WTC11 (cell line): ENCODE measurements at regions not wholly inside any gene's neighbourhood (a gene's known extent, or its start where the extent isn't known, plus 50 kb on each side); places are given as distances from the start of the nearest gene placed in this dataset.

ENCODE experiments used
- ATAC-seq: fragments of 200-7000 bp; cut with Tn5 transposase; 2 replicates; pipeline ENCODE4 v1.10.0; 2021; ENCODE audit warnings: mild to moderate bottlenecking, moderate library complexity
- CTCF ChIA-PET: fragments of 300-600 bp; sonication (Branson Sonifier 250); formaldehyde crosslinking; loops from one replicate; lab custom pipeline; 2021; ENCODE audit warnings: antibody characterized with exemption; lab: Charles Lee
- POLR2A ChIA-PET: fragments of 350-600 bp; sonication (Branson Sonifier 250); formaldehyde crosslinking; loops from one replicate; lab custom pipeline; 2021; ENCODE audit warnings: antibody characterized with exemption; lab: Charles Lee
- DNase-seq: peaks from one replicate; pipeline ENCODE4 v3.0.0; 2021; ENCODE audit warnings: low spot score
- H3K27ac Mint-ChIP-seq: 2 replicates; pipeline ENCODE4 v1.8.0; 2021; ENCODE audit warnings: mixed read lengths
- H3K27me3 Mint-ChIP-seq: 2 replicates; pipeline ENCODE4 v1.8.0; 2021; ENCODE audit warnings: low read depth, mild to moderate bottlenecking, moderate library complexity, mixed read lengths
- H3K36me3 Mint-ChIP-seq: 2 replicates; pipeline ENCODE4 v1.8.0; 2021; ENCODE audit warnings: mixed read lengths
- H3K4me1 Mint-ChIP-seq: 2 replicates; pipeline ENCODE4 v1.8.0; 2022; ENCODE audit warnings: mixed read lengths
- H3K4me3 Mint-ChIP-seq: 2 replicates; pipeline ENCODE4 v1.8.0; 2021; ENCODE audit warnings: mild to moderate bottlenecking, moderate library complexity, mixed read lengths
- H3K9me3 Mint-ChIP-seq: 2 replicates; pipeline ENCODE4 v1.8.0; 2021; ENCODE audit warnings: mixed read lengths
- AFF4 ChIP-seq: sonication (generic); formaldehyde crosslinking; IDR thresholded peaks from 2 replicates; pipeline ENCODE4 v1.8.1; 2023; ENCODE audit warnings: mild to moderate bottlenecking, missing genetic modification reagents, borderline replicate concordance
- ATF1 ChIP-seq: sonication (generic); formaldehyde crosslinking; IDR thresholded peaks from 2 replicates; pipeline ENCODE4 v1.8.1; 2023; ENCODE audit warnings: mild to moderate bottlenecking, moderate library complexity, missing genetic modification reagents
- ATF6 ChIP-seq: sonication (generic); formaldehyde crosslinking; IDR thresholded peaks from 2 replicates; pipeline ENCODE4 v1.8.1; 2023; ENCODE audit warnings: mild to moderate bottlenecking, missing genetic modification reagents
- E2F1 ChIP-seq: sonication (generic); formaldehyde crosslinking; IDR thresholded peaks from 2 replicates; pipeline ENCODE4 v1.8.0; 2022; ENCODE audit warnings: mild to moderate bottlenecking, missing genetic modification reagents
- EMX1 ChIP-seq: fragments of 250-450 bp; sonication (Bioruptor Pico); IDR thresholded peaks from 2 replicates; pipeline ENCODE4 v1.8.0; 2021; ENCODE audit warnings: mild to moderate bottlenecking
- JUN ChIP-seq: sonication (generic); formaldehyde crosslinking; IDR thresholded peaks from 2 replicates; pipeline ENCODE4 v1.8.0; 2023; ENCODE audit warnings: mild to moderate bottlenecking, missing genetic modification reagents
- MYBL2 ChIP-seq: sonication (generic); formaldehyde crosslinking; IDR thresholded peaks from 2 replicates; pipeline ENCODE4 v1.8.1; 2023; ENCODE audit warnings: mild to moderate bottlenecking, moderate library complexity, missing genetic modification reagents
- NFATC4 ChIP-seq: fragments of 250-450 bp; sonication (Bioruptor Pico); IDR thresholded peaks from 2 replicates; pipeline ENCODE4 v1.9.0; 2021; ENCODE audit warnings: mild to moderate bottlenecking
- TCF7 ChIP-seq: sonication (generic); formaldehyde crosslinking; IDR thresholded peaks from 2 replicates; pipeline ENCODE4 v1.8.0; 2022; ENCODE audit warnings: mild to moderate bottlenecking, low read depth, missing genetic modification reagents, moderate library complexity
- ZNF396 ChIP-seq: fragments of 250-450 bp; sonication (Bioruptor Pico); IDR thresholded peaks from 2 replicates; pipeline ENCODE4 v1.8.0; 2021; ENCODE audit warnings: mild to moderate bottlenecking, moderate library complexity, borderline replicate concordance
- ZSCAN18 ChIP-seq: fragments of 250-450 bp; sonication (Bioruptor Pico); IDR thresholded peaks from 2 replicates; pipeline ENCODE4 v2.1.2; 2022; ENCODE audit warnings: mild to moderate bottlenecking, moderate library complexity
- TF ChIP-seq, protein P1 (sequence below): sonication (generic); formaldehyde crosslinking; IDR thresholded peaks from 2 replicates; pipeline ENCODE4 v1.8.1; 2022; ENCODE audit warnings: mild to moderate bottlenecking, missing genetic modification reagents, moderate library complexity, borderline replicate concordance
- TF ChIP-seq, protein P2 (sequence below): sonication (generic); formaldehyde crosslinking; IDR thresholded peaks from 2 replicates; pipeline ENCODE4 v1.8.1; 2022; ENCODE audit warnings: low read depth, missing genetic modification reagents, borderline replicate concordance
- TF ChIP-seq, protein P3 (sequence below): sonication (generic); formaldehyde crosslinking; IDR thresholded peaks from 2 replicates; pipeline ENCODE4 v1.8.0; 2022; ENCODE audit warnings: missing genetic modification reagents
- TF ChIP-seq, protein P4 (sequence below): sonication (generic); formaldehyde crosslinking; conservative IDR thresholded peaks from 2 replicates; pipeline ENCODE4 v1.8.1; 2023; ENCODE audit warnings: mild to moderate bottlenecking, low read depth, missing genetic modification reagents, moderate library complexity

DNA sequence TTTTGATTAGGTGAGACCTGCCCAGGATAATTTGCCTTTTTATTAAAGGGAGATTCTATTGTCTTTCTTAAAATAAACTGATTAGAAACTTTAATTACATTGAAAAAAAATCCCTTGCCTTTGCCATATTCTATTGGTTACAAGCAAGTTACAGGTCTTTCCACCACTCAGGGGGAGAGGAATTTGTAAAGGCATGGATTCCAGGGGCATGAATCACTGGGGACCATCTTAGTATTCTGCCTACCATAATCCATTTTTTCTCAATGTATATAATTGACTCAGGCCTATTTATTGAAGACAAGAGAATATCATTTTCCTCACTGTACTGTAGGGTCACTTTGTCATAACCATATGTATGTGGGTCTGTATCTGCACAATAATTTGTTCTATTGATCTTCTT, 124.3 kb upstream of the PDE4B start:
- TF ChIP-seq, protein P1, sequence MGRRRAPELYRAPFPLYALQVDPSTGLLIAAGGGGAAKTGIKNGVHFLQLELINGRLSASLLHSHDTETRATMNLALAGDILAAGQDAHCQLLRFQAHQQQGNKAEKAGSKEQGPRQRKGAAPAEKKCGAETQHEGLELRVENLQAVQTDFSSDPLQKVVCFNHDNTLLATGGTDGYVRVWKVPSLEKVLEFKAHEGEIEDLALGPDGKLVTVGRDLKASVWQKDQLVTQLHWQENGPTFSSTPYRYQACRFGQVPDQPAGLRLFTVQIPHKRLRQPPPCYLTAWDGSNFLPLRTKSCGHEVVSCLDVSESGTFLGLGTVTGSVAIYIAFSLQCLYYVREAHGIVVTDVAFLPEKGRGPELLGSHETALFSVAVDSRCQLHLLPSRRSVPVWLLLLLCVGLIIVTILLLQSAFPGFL (CRISPR knock-in tag) = no peak
- DNase-seq (no peak), ATAC-seq (no peak)
- CTCF ChIA-PET = interaction anchor here (1.0 kb wide), 1 partner anchor 19 kb away, joined by 4 read pairs; no protein-coding TSS in a partner anchor
- Mint-ChIP-seq H3K4me1 (no peaks in the 10 kb centered on the region), H3K36me3 (peaks cover 4% of the 10 kb centered on the region; the same call in 1 of the 2 replicates), H3K9me3 (peaks cover 32% of the 10 kb centered on the region), H3K27me3 (no peaks in the 10 kb centered on the region), H3K27ac (no peak overlapping the region), H3K4me3 (no peak overlapping the region)
- POLR2A ChIA-PET = no interaction called here

- Mint-ChIP-seq H3K4me3 (no peak overlapping the region), H3K36me3 (peaks cover 4% of the 10 kb centered on the region; the same call in 1 of the 2 replicates), H3K27me3 (no peaks in the 10 kb centered on the region), H3K27ac (no peak overlapping the region), H3K4me1 (no peaks in the 10 kb centered on the region), H3K9me3 (peaks cover 28% of the 10 kb centered on the region)
- POLR2A ChIA-PET = no interaction called here
- no peak for TF ChIP-seq EMX1
- TF ChIP-seq ZNF396 (CRISPR knock-in tag) = no peak
- TF ChIP-seq ATF1 (CRISPR knock-in tag) = no peak
- TF ChIP-seq ZSCAN18 = no peak
- no peak for TF ChIP-seq JUN
- no peak for TF ChIP-seq AFF4 (CRISPR knock-in tag)
- TF ChIP-seq, protein P2, sequence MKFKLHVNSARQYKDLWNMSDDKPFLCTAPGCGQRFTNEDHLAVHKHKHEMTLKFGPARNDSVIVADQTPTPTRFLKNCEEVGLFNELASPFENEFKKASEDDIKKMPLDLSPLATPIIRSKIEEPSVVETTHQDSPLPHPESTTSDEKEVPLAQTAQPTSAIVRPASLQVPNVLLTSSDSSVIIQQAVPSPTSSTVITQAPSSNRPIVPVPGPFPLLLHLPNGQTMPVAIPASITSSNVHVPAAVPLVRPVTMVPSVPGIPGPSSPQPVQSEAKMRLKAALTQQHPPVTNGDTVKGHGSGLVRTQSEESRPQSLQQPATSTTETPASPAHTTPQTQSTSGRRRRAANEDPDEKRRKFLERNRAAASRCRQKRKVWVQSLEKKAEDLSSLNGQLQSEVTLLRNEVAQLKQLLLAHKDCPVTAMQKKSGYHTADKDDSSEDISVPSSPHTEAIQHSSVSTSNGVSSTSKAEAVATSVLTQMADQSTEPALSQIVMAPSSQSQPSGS (CRISPR knock-in tag) = no peak
- no peak for TF ChIP-seq E2F1
- TF ChIP-seq NFATC4 (CRISPR knock-in tag) = no peak
- no peak for TF ChIP-seq ATF6 (CRISPR knock-in tag)
- TF ChIP-seq, protein P3, sequence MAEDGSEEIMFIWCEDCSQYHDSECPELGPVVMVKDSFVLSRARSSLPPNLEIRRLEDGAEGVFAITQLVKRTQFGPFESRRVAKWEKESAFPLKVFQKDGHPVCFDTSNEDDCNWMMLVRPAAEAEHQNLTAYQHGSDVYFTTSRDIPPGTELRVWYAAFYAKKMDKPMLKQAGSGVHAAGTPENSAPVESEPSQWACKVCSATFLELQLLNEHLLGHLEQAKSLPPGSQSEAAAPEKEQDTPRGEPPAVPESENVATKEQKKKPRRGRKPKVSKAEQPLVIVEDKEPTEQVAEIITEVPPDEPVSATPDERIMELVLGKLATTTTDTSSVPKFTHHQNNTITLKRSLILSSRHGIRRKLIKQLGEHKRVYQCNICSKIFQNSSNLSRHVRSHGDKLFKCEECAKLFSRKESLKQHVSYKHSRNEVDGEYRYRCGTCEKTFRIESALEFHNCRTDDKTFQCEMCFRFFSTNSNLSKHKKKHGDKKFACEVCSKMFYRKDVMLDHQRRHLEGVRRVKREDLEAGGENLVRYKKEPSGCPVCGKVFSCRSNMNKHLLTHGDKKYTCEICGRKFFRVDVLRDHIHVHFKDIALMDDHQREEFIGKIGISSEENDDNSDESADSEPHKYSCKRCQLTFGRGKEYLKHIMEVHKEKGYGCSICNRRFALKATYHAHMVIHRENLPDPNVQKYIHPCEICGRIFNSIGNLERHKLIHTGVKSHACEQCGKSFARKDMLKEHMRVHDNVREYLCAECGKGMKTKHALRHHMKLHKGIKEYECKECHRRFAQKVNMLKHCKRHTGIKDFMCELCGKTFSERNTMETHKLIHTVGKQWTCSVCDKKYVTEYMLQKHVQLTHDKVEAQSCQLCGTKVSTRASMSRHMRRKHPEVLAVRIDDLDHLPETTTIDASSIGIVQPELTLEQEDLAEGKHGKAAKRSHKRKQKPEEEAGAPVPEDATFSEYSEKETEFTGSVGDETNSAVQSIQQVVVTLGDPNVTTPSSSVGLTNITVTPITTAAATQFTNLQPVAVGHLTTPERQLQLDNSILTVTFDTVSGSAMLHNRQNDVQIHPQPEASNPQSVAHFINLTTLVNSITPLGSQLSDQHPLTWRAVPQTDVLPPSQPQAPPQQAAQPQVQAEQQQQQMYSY = no peak
- TF ChIP-seq, protein P4, sequence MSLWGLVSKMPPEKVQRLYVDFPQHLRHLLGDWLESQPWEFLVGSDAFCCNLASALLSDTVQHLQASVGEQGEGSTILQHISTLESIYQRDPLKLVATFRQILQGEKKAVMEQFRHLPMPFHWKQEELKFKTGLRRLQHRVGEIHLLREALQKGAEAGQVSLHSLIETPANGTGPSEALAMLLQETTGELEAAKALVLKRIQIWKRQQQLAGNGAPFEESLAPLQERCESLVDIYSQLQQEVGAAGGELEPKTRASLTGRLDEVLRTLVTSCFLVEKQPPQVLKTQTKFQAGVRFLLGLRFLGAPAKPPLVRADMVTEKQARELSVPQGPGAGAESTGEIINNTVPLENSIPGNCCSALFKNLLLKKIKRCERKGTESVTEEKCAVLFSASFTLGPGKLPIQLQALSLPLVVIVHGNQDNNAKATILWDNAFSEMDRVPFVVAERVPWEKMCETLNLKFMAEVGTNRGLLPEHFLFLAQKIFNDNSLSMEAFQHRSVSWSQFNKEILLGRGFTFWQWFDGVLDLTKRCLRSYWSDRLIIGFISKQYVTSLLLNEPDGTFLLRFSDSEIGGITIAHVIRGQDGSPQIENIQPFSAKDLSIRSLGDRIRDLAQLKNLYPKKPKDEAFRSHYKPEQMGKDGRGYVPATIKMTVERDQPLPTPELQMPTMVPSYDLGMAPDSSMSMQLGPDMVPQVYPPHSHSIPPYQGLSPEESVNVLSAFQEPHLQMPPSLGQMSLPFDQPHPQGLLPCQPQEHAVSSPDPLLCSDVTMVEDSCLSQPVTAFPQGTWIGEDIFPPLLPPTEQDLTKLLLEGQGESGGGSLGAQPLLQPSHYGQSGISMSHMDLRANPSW (CRISPR knock-in tag) = no peak
- TF ChIP-seq TCF7 (CRISPR knock-in tag) = no peak
- TF ChIP-seq MYBL2 (CRISPR knock-in tag) = no peak
- CTCF ChIA-PET = no interaction called here
- DNase-seq = no peak
- ATAC-seq = no peak
These were observed 122.2 kb upstream of the PDE4B start for GRCh38 chr1:65670518-65670917.
